Caco-2 (cell line): ENCODE measurements at regions not wholly inside any gene's neighbourhood (a gene's known extent, or its start where the extent isn't known, plus 50 kb on each side); places are given as distances from the start of the nearest gene placed in this dataset.

Experiments used
- BruUV-seq: library from RNA; stranded (reverse); fragments of 400-500 nt; replicated peaks from 2 replicates; lab custom pipeline; 2021; lab: Mats Ljungman, UMichigan
- CTCF ChIA-PET: fragments of 300-600 bp; sonication (Branson Sonifier 250); formaldehyde crosslinking; loops from one replicate; lab custom pipeline; 2022; ENCODE audit warnings: antibody characterized with exemption; lab: Charles Lee
- POLR2A ChIA-PET: fragments of 300-600 bp; sonication (Branson Sonifier 250); formaldehyde crosslinking; loops from one replicate; lab custom pipeline; 2022; ENCODE audit warnings: antibody characterized with exemption; lab: Charles Lee
- DNase-seq, 2 experiments: peaks; one replicate each; pipeline versions ENCODE4 v3.0.0 to v3.0.0-alpha.2; 2020 to 2022
- H3K27me3 ChIP-seq: replicated peaks from 2 replicates; pipeline ENCODE4 v1.6.0; 2011; ENCODE audit warnings: low read length; ENCODE audit not compliant: control insufficient read depth, insufficient read depth
- H3K36me3 ChIP-seq: 2 replicates; pipeline ENCODE4 v1.5.1; 2011; ENCODE audit warnings: low read length; ENCODE audit not compliant: control insufficient read depth, insufficient read depth
- H3K4me1 ChIP-seq: fragments of 250-450 bp; sonication (Bioruptor Pico); 2 replicates; pipeline ENCODE4 v1.5.1; 2020; ENCODE audit warnings: mild to moderate bottlenecking
- H3K4me3 ChIP-seq: 2 replicates; pipeline ENCODE4 v1.5.1; 2011; ENCODE audit warnings: low read depth, mild to moderate bottlenecking, control low read depth, low read length
- H3K9me3 ChIP-seq: fragments of 250-450 bp; sonication (Bioruptor Pico); 2 replicates; pipeline ENCODE4 v1.5.1; 2020; ENCODE audit warnings: mild to moderate bottlenecking, moderate library complexity
- H3K27ac Mint-ChIP-seq: one replicate; pipeline ENCODE4 v1.8.0; 2022; ENCODE audit warnings: mixed read lengths; ENCODE audit not compliant: unreplicated experiment
- H3K27me3 Mint-ChIP-seq: one replicate; pipeline ENCODE4 v1.8.0; 2022; ENCODE audit warnings: mixed read lengths; ENCODE audit not compliant: insufficient read depth, unreplicated experiment
- H3K36me3 Mint-ChIP-seq: one replicate; pipeline ENCODE4 v1.8.0; 2022; ENCODE audit warnings: mild to moderate bottlenecking, mixed read lengths; ENCODE audit not compliant: insufficient read depth, unreplicated experiment
- H3K4me1 Mint-ChIP-seq: one replicate; pipeline ENCODE4 v1.8.0; 2022; ENCODE audit warnings: low read depth, mixed read lengths; ENCODE audit not compliant: unreplicated experiment
- H3K4me3 Mint-ChIP-seq: one replicate; pipeline ENCODE4 v1.8.0; 2022; ENCODE audit warnings: mild to moderate bottlenecking, moderate library complexity, mixed read lengths; ENCODE audit not compliant: unreplicated experiment
- H3K9me3 Mint-ChIP-seq: one replicate; pipeline ENCODE4 v1.8.0; 2022; ENCODE audit warnings: mixed read lengths; ENCODE audit not compliant: unreplicated experiment
- CTCF ChIP-seq, 2 experiments: fragments of 200-600 bp in 1 of 2; IDR thresholded peaks; 1 replicate in 1 of 2; 2 replicates in 1 of 2; pipeline versions ENCODE4 v1.5.1 to v1.8.0; 2011 to 2022; ENCODE audit warnings: antibody characterized with exemption in 1 of 2, control low read depth in 1 of 2, inconsistent platforms in 1 of 2, low read depth in 1 of 2, low read length in 1 of 2, mild to moderate bottlenecking in 1 of 2, moderate library complexity in 1 of 2; ENCODE audit not compliant: insufficient read depth in 1 of 2, severe bottlenecking in 1 of 2, unreplicated experiment in 1 of 2
- intact Hi-C: fragments of 100-400 bp; cut with micrococcal nuclease; formaldehyde crosslinking; loops from one replicate; pipeline ENCODE4 v1.10.0; 2022; ENCODE audit not compliant: unreplicated experiment

- Mint-ChIP-seq H3K9me3 (no peaks in the 10 kb centered on the region), H3K36me3 (no peaks in the 10 kb centered on the region), H3K4me3 (no peak overlapping the region), H3K4me1 (no peaks in the 10 kb centered on the region), H3K27me3 (no peaks in the 10 kb centered on the region), H3K27ac (no peak overlapping the region)
- POLR2A ChIA-PET: no interaction called here
- H3K9me3 ChIP-seq: no peaks in the 10 kb centered on the region
- DNase-seq: no peak
- BruUV-seq: no TSS peak
- no peaks in the 10 kb centered on the region for H3K36me3 ChIP-seq
- no peak for TF ChIP-seq CTCF (IDR thresholded peaks at IDR 0.05; ENCODE audit: insufficient read depth in 1 of 2, low read depth in 1 of 2, low read length in 1 of 2, severe bottlenecking in 1 of 2, unreplicated experiment in 1 of 2)
- H3K27me3 ChIP-seq: no peaks in the 10 kb centered on the region
- intact Hi-C loops: no loop called here
- H3K4me3 ChIP-seq: no peak overlapping the region
- no peaks in the 10 kb centered on the region for H3K4me1 ChIP-seq
- CTCF ChIA-PET: no interaction called here
These were observed 873.1 kb upstream of the TMPRSS15 start for GRCh38 chr21:19276665-19277064.

- Mint-ChIP-seq H3K9me3 (no peaks in the 10 kb centered on the region), H3K27ac (no peak overlapping the region), H3K36me3 (no peaks in the 10 kb centered on the region), H3K4me1 (no peaks in the 10 kb centered on the region), H3K4me3 (no peak overlapping the region), H3K27me3 (peaks cover 2% of the 10 kb centered on the region)
- intact Hi-C loops: no loop called here
- ChIA-PET POLR2A (no interaction called here), CTCF (no interaction called here)
- H3K4me3 ChIP-seq: no peak overlapping the region
- TF ChIP-seq CTCF (IDR thresholded peaks at IDR 0.05; ENCODE audit: insufficient read depth in 1 of 2, low read depth in 1 of 2, low read length in 1 of 2, severe bottlenecking in 1 of 2, unreplicated experiment in 1 of 2): no peak
- no TSS peak for BruUV-seq
- H3K36me3 ChIP-seq: no peaks in the 10 kb centered on the region
- no peaks in the 10 kb centered on the region for H3K27me3 ChIP-seq
- H3K4me1 ChIP-seq: no peaks in the 10 kb centered on the region
- no peaks in the 10 kb centered on the region for H3K9me3 ChIP-seq
- no peak for DNase-seq
These were observed 883.3 kb upstream of the TMPRSS15 start for GRCh38 chr21:19286876-19287275.

GRCh38 chr21:19290328-19290727, 886.7 kb upstream of the TMPRSS15 start:
- H3K27me3 Mint-ChIP-seq: peaks cover 6% of the 10 kb centered on the region
- H3K36me3 Mint-ChIP-seq: no peaks in the 10 kb centered on the region
- ChIA-PET CTCF (no interaction called here), POLR2A (no interaction called here)
- intact Hi-C loops: no loop called here
- H3K9me3 Mint-ChIP-seq: no peaks in the 10 kb centered on the region
- no peaks in the 10 kb centered on the region for H3K4me1 ChIP-seq
- no peak overlapping the region for H3K4me3 Mint-ChIP-seq
- H3K9me3 ChIP-seq: no peaks in the 10 kb centered on the region
- TF ChIP-seq CTCF (IDR thresholded peaks at IDR 0.05; ENCODE audit: insufficient read depth in 1 of 2, low read depth in 1 of 2, low read length in 1 of 2, severe bottlenecking in 1 of 2, unreplicated experiment in 1 of 2): no peak
- no peaks in the 10 kb centered on the region for H3K27me3 ChIP-seq
- H3K4me1 Mint-ChIP-seq: no peaks in the 10 kb centered on the region
- H3K4me3 ChIP-seq: no peak overlapping the region
- H3K36me3 ChIP-seq: no peaks in the 10 kb centered on the region
- BruUV-seq: no TSS peak
- no peak overlapping the region for H3K27ac Mint-ChIP-seq
- DNase-seq: no peak
